ENCODE measurements at regions not wholly inside any gene's neighbourhood (a gene's known extent, or its start where the extent isn't known, plus 50 kb on each side); places are given as distances from the start of the nearest gene placed in this dataset.

GRCh38 chr1:30405631-30406212, 317.7 kb downstream of the MATN1 start:
- DNase-seq: no peak

- no peak for DNase-seq
Measured at GRCh38 chr1:30405081-30405480, 318.3 kb downstream of the MATN1 start.

DNA sequence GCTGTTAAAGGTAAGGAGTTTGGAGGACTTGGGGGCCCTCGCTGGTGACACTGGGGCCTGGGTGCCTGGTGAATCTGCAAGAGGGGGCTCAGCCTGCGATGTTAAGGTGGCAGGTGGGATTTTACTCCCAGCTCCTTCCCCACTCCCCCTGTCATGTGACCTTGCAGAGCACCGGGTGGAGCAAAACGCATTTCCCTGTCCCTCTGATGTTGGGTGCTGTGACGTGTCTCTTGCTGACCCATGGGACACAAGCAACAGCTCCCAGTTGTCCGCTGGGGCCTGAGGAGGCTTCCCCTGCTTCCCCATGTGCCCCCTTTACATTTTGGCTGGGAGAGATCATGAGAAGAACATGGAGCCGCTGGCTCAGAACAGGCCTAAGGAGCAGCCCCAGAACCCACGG, 319.0 kb downstream of the MATN1 start:
- no peak for DNase-seq

DNA sequence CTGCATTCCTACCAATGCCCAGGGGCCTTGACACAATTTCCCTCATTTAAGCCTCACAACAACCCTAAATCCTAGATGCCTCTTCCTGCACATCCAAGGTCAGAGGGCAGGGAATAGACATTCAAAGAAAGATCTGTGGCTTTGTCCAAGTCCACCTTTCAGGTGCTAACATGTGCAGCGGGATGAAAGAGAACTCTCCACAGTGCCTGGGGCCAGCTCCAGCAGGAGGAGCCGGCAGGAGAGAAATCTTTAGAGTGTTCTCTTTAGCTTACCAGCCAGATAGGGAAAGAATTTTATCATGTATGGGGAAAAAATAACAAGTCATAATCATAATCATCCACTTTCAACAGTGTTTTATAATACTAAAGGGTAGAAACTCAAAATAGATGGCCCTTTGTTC, 319.7 kb downstream of the MATN1 start:
- DNase-seq: no peak

- no peak for DNase-seq
Measured at GRCh38 chr1:30403061-30403645, 320.2 kb downstream of the MATN1 start.

GRCh38 chr1:30402031-30402430, 321.4 kb downstream of the MATN1 start:
- DNase-seq: no peak

DNA sequence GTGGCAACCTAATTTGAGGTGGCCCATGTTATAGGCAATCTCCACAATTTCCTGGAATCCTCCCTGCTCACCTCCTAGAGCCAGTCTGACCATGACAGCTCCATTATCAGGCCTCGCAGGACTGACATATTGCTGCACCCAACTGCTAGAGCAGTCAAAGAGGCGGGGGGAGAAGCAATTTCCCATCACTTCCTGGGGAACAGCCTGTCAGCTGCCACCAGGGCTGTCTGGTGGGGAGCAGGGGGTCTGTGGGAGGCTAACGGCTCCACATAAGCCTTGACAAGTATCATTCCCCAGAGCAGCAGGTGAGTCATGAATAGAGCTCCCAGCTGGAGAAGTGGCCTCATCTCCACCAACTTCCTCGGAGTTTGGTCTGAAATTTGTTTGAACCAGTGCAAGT, 322.9 kb downstream of the MATN1 start:
- DNase-seq: no peak

- DNase-seq: no peak
Measured at GRCh38 chr1:30399026-30399425, 324.4 kb downstream of the MATN1 start.

DNA sequence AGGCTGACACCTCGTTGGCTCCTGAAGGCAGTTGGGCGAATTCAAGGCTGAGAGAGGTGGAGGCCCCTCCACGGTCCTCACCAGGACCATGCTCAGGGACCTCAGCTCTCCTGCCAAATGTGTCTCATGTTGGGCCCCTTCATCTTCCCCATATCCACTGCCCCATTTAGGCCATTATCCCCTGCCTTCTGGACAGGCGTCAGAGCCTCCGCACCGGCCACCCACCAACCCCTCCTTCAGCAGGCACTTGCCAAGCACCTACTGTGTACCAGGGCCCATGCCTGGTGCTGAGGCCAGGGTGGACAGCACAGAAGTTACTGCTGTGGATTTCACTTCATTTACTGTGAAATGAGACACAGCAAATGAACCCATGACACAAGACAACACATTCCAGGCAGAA, 325.8 kb downstream of the MATN1 start:
- DNase-seq: no peak

DNA sequence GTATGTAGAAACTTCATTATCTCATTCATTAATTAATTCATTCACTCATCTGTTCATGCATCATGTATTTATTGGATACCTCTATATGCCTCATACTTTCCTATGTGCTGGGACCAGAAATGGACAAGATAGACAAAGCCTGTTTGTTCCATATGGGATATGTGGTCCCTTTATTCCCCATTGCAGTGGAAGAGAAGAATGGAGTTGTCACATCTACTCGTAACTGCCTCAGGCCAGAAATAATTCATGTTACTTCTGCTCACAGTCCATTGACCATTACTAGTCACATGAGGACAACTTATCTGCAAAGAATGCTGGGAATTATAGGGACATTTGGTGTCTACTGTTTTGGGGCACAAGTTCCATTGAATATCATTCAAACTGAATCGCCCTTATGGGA, 327.8 kb downstream of the MATN1 start:
- no peak for DNase-seq

DNA sequence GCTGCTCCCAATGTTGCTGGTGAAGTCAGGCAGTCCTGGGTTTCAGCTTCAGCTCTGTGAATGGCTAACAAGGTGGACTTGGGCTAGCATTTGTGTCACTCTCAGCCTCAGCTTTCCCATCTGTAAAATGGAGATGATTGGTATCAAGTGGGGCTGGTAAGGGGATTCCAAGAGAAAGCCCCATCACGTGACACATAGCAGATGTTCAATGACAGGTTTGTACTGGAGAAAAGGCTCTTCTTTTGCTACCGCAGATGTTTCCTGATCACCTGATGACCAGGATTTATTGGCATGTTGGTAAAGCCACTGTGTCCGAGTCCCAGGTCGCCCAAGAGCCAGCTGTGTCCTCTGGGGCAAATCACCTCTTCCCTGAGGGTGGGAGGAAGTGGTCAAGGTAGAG, 335.0 kb downstream of the MATN1 start:
- DNase-seq: no peak

- no peak for DNase-seq
Measured at GRCh38 chr1:30386156-30386926, 337.0 kb downstream of the MATN1 start.

DNA sequence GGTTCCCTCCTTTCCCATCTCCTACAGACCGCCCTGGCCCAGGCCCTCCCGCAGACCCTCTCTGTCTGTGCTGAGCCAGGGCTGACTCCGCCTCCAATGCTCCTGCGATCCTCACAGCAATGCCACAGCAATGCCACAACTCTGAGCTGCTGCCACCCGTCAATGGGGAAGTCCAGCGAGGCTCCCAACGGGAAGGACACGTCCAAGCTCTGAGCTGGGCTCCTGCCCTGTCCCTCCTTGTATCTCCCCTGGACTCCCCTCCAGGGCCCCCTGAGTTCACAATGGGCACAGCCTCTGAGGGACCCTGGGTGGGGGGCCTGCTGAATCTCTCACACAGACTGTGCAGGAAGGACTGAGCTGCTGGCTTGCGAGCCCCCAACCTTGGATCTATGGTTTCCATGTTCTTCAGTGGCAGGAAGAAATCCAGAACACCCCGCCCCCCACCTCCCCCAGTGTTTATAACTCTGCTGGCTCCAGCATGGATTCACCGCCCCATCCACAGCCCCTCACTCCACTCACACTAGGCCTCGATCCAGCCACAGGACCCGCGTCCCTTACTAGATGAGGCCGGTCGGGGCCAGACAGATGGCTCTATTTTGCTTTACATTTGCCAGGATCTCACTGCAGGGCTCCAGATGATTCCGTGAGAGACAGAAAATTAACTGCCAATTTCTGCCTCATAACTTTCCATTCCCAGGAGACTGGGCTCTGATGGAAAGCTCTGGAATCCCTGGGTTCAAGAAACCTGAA, 338.0 kb downstream of the MATN1 start:
- DNase-seq: no peak

GRCh38 chr1:30384286-30385245, 338.8 kb downstream of the MATN1 start:
- DNase-seq: no peak

- DNase-seq: no peak
Measured at GRCh38 chr1:30383221-30383711, 340.1 kb downstream of the MATN1 start.

- DNase-seq: no peak
Measured at GRCh38 chr1:30382496-30382895, 340.9 kb downstream of the MATN1 start.

GRCh38 chr1:30381671-30382365, 341.6 kb downstream of the MATN1 start:
- no peak for DNase-seq

- DNase-seq: no peak
Measured at GRCh38 chr1:30381266-30381665, 342.1 kb downstream of the MATN1 start.

GRCh38 chr1:30380625-30380984, 342.8 kb downstream of the MATN1 start:
- DNase-seq: no peak

DNA sequence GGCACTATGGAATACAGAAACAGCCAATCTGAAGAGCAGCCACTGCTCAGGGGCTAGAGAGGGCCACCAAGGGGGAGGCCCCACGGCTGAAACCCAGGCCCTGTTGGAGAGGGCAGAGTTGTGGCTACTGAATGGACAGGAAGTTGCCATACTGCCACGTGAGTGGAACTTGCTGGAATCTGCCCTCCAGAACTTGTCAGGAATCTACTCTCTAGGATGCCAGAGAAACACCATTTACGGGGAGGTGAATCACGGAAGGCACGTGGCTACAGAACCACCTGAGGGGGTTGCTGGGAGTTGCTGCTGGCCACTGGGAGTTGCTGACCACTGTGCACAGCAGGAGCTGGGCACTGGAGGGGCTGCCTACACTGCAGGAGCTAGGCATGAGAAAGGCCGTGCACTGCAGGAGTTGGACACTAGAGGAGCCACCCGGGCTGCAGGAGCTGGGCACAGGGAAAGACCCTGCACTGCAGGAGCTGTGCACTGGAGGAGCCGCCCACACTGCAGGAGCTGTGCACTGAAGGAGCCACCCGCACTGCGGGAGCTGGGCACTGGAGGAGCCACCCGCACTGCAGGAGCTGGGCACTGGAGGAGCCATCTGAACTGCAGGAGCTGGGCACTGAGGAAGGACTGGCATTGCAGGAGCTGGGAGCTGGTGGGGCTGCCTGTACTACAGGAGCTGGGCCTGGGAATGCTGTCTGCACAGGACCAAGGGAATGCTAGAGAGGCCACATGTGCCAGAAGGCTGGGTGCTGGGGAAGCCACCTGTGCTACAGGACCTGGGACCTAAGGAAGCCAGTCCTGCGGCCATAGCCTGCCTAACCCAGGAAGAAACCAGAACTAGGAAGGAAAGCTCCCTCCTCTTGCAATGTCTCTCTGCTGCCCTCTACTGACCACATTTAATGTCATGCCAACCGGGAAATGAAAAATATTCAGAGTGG, 343.4 kb downstream of the MATN1 start:
- DNase-seq: peak; percentile 18

Data from skin of body (tissue), 1 donor.